GM21381 (cell line): ENCODE measurements at regions not wholly inside any gene's neighbourhood (a gene's known extent, or its start where the extent isn't known, plus 50 kb on each side); places are given as distances from the start of the nearest gene placed in this dataset.

ENCODE experiments used
- ATAC-seq: cut with Tn5 transposase; IDR thresholded peaks from one replicate; pipeline ENCODE4 v1.9.1; 2021; ENCODE audit warnings: mild to moderate bottlenecking, moderate library complexity; ENCODE audit not compliant: unreplicated experiment

DNA sequence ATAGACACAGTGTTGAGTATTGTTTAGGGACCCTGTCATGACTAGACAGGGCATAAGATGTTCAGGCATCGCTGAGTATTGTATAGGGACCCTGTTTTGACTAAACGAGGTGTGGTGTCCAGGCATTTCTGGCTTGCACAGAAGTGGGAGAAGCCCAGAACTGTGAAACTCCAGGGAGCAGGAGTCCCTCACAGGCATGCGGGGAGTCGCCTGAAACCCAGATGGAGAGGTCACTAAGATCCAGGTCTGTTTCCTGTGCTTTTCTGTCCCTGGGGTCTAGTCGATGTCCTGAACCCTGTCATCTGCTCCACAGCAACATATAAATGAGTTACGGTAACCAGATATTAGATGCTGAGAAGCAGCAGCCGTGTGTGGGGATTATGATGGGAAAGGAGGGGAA, 469.0 kb upstream of the SALL3 start:
- ATAC-seq: no peak

DNA sequence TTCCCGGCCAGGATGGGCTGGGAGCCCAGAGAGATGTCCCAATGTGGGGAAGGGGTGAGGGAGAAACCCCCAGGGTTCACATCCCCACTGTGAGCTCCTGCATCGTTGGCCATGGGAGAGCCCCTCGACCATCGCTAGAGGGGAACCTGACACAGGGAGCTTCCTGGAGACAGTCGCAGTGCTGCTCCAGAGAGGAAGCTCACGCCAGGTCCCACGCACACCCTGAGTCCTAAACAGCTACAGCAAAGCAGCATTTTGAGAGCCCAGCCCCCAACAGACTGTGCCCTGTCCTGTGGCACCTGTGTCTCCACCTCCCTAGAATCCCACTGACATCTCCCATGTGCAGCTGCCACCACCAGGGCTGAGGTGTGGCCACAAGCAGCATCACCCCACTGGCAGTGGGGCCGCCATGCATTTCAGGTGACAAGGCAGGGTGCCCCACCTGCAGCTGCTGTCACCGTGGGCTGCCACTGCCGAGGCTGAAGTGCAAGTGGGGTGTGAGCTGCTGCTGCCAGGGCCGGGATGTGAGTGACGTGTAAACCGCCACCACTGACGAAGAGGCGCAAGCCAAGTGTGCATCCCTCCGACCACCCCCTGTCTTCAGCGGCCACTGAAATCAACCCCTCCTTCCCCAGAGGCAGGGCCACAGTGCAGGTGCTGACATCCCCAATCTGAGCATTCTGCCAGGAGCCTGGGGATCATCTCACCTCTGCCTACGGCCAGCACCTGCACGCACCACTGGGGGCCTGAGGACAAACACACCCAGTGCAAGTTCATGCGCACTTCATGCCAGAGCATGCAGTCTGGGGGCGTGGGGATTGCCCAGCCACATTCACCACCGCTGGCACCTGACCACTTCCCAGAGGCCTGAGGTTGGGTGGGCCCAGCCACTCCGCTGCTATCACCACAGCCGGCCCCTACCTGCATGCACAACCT, 467.7 kb upstream of the SALL3 start:
- ATAC-seq: no peak

DNA sequence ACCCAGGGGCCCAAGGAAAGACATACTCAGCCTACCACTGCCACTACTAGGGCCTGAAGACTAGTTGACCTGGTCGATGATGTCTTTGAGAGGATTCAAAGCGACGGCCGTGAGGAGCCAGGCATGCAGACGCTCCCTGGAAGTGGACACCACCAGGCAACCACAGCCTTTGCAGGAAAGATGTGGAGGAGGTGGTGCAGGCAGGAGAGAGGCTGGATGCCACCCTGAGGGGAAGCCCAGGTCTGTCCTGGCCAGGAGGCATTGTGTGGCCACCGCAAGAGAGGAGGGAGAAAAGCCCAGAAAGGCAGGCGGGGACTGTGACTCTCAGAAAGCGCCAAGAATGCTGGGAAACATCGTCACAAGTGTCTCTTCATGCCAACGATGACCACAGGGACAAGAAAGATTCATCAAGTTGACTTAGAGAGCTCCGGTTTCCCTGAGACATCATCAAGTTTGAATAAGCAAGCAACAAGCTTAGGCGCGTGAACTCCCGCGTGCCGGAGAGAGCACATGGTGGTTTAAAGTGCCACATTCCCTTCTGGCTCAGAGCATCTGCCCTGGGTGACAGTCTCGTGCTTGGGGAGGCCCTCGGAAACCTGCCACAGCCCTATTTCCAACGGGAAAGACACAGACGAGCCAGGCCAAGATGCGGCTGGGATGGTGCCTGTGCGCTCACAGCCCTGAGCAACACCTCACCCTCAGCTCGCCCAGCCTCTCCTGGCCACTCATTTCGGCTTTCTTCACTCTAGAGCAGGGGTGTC, 464.5 kb upstream of the SALL3 start:
- ATAC-seq: no peak

DNA sequence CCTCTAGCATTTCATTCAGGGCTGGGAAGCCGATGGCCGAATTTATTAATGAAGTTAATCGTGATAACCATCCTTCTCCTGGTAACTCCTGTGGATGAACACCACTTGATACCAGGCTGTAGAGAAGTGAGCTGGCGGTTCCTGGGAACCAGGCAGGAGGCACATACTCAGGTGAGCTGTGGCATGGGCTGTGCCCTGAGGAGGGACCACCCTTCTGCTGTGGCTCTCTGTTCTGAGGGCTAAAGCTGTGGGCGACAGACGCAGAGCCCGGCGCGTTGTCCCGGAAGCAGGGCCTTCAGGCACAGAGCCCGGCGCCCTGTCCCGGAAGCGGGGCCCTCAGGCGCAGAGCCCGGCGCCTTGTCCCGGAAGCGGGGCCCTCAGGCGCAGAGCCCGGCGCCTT, 462.3 kb upstream of the SALL3 start:
- ATAC-seq: no peak

DNA sequence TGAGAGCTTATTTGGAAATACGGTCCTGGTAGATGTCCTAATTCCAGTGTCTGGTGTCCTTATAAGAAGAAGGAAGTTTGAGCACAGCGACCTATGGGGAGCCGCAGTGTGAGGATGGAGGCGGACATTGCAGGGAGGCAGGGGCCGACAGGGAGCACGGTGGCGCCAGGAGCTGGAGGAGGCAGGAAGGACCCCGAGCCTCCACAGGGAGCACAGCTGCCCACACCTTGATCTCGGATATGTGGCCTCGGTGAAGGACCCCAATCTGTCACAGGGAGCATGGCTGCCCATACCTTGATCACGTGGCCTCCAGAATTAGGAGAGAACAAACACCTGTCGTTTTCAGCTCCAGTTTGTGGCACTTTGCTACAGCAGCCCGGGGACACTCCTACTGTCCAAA, 461.6 kb upstream of the SALL3 start:
- no peak for ATAC-seq

DNA sequence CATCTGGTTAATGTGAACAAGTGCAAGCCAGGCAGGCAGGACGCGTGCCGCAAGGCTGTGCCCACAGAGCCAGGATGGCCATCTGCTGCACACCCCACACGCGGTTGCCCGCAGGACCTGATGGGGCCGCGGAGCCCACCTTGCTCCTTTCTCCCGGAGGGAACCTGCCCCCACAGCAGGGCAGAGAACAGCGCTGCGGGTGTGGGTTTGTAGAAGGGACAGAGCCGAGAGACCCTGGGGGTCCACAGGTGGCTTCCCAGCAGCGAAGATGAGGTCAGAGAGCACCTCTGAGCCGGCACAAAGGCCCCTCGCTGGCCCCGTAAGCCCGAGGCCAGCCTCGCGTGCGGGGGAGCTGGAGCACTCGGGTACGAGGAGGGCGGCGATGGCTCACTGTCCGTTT, 460.8 kb upstream of the SALL3 start:
- ATAC-seq: no peak

DNA sequence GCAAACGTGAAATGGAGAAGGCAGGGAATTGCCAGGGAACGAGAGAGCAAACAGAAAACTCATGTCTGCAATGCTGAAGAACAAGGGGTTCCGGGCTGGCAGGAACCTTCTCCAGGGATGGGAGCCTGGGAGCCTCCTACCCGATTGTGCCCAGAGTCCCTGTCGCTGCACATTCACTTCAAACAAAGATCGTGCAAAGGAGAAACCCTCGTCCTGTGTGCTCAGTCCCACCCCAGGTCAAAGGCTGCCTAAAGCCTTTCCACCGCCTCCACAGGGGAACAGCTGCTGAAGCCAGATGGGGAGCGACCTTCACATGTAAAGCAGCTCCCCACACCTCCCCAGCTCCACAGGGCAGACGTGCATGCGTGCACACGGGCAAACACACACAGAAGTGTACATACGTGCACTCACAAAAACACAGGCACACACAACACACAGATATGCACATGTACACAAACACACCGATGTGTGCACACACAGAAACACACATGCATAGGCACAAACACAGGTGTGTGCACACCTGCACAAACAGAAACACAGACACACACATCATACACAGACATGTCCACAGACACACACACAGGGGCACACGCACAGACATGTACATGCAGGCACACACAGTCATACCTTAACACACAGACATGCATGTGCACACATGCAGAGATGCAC, 460.1 kb upstream of the SALL3 start:
- ATAC-seq: no peak

DNA sequence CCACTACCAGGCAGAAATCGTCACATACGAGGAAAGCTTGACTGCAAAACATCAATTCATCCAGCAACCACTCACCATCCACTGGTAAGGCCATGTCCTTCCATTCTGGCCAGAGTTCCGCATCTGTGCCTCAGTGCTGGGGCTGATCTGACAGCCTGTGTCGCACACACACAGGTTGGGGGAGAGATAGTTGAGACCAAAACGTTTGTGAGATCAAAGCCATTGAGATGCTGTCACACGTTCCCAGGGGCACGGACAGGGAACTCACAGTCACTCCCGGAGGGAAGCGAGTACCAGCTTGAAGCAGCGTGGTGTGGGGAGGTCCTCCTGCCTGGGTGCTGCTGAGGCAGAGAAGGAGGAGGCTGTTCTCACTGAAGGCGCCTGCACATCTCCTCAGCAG, 458.5 kb upstream of the SALL3 start:
- ATAC-seq: no peak

DNA sequence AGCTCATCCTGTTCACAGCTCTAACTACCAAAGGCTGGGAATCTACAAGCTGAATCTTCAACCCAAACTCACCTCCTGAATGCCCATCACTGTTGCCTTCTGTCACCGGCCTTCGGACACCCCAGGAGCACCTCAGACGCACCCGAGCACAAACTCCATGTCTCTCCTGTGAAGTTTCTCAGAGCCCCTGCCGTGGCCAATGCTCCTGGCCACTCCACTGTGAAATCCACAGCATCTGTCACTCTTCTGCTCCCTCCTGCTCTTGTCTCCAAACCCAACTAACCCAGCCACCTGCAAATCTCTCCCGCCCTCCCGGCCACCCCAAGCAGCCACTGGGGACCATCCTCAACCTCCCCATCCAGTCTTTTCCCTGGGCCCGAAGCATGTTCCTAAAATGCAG, 457.9 kb upstream of the SALL3 start:
- no peak for ATAC-seq

DNA sequence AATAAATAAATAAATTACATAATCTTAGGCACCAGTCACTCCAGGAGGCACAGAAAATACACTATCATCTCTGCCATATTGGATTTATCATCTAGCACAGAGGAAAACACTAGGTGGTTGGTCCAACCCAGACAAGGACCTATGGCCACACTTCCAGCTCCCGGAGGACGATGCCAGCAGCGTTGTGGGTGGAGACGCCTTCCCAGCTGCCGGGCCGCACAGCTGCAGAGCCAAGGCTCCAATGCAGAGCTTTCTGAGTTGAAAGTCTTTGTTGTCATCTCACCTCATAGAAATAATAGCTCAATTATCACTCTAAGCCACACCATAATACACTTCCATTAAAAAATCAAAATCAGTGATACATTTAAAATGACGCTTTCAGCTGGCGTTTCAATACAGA, 457.1 kb upstream of the SALL3 start:
- no peak for ATAC-seq

DNA sequence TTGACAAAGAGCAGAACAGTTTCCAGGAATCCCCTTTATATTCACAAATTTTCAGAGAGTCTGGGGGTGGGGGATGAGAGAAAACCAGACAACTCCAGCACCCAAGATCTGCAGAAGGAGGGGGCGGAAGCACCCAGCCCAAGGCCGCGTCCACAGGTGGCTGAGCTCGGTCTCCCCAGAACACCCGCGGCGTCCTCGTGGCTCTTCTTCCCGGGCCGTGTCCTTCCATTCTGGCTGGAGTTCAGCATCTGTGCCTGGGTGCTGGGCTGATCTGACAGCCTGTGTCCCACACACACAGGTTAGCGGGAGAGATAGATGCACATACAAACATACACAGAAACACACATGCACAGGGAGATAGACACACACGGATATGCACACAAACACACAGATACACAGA, 455.8 kb upstream of the SALL3 start:
- ATAC-seq: no peak

DNA sequence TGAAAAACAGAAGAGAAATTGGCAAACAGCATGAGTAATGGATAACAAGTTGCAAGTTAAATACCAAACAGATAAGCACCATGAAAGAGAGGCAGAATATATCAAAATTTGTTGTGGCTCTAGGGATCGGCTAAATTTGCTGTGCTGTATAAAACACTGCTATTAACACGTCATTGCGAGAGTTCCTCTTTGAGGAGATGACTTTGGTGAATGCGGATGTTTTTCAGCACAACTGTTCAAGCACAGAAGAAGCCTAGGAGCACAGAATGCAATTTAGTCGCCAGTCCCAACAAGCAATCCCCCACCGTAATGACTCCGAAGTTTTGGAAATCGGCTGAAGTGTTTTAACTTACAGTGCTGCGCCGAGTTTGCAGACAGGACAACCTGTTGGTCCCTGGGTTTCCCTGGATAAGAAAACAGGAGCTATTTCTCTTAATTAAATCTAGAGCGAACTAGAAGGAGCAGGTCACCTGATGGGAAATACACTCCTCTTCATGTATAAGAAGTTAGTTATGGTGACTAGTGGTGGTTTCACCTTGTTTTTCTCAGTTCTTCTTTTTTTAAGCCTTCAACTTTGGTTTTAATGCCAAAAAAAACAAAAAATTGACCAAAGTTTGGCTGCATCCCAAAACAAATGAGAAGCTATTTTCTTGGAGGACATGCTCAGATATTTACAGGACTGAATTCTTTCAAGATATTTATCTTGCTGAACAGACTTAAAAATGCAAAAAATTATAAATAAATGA, 454.1 kb upstream of the SALL3 start:
- ATAC-seq: no peak

DNA sequence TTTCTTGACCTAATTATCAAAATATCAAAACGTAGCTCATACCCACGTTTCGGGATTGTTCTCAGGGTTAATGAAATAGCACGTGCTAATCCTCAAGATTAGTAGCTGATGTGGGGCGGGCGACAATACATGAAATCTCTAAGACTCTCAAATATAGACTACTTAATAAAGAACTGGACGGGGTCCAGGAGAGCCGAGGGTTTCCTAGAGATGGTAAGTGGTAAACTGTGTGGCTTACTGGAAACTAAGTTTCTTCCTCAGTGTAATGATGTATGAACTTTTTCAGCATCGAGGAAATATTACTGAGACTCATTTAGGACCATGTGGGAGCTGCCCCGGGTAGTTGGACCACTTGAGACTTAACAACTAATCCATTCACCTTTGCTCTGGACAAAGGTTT, 453.3 kb upstream of the SALL3 start:
- no peak for ATAC-seq

DNA sequence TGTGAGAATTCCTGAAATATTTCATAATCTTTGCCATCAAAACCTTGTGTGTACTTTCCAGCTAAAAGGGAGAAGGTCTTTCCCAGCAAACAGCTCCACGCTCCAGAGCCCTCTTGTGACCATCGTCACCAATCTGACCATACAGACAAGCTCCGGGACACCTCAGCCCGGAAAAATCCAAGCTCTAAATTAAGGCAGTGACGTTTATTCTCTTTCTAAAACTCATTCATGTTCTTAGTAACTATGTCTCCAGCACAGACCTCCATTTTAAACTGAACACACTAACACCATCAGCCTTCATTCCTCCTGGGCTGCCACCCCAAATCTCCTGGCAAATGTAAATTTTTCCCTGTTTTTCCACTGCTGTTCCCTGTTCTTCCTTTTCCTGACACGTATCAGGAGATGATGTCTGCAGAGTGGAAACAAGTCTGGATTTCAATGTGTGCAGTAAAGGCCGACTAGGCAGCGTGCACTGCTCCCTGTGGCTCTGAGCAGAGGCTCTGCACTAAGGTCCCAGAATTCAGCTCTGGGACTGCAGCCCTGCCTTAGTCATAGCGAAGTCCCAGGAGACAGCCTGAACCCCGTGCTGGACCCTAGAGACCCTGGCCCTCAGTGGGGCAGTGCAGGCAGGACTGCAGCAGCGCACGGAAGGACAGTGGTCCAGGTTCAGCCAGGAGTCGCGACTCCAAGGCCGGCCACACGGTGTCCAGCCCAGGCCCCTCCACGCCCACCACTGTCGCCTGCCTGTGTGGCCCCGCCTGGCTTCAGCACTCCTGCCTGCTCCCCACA, 452.5 kb upstream of the SALL3 start:
- ATAC-seq: no peak

DNA sequence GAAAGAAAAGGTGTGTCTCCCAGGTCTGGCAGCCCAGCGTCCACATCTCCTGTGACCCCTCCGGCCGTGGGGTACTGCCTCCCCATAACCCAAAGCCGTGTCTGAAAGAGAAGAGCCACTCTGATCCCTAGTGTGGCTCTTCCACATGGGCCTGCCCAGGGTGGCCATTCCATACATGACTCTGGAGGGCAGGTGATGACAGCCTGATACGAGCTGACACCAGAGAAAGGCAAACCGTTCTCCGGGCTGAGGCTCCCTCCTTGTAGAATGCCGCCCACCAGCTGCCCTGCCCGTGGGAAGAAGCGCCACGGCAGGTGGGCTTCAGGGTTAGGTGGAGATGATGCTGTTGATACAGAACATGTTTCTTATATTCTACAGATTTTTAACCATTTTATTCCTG, 451.6 kb upstream of the SALL3 start:
- no peak for ATAC-seq

DNA sequence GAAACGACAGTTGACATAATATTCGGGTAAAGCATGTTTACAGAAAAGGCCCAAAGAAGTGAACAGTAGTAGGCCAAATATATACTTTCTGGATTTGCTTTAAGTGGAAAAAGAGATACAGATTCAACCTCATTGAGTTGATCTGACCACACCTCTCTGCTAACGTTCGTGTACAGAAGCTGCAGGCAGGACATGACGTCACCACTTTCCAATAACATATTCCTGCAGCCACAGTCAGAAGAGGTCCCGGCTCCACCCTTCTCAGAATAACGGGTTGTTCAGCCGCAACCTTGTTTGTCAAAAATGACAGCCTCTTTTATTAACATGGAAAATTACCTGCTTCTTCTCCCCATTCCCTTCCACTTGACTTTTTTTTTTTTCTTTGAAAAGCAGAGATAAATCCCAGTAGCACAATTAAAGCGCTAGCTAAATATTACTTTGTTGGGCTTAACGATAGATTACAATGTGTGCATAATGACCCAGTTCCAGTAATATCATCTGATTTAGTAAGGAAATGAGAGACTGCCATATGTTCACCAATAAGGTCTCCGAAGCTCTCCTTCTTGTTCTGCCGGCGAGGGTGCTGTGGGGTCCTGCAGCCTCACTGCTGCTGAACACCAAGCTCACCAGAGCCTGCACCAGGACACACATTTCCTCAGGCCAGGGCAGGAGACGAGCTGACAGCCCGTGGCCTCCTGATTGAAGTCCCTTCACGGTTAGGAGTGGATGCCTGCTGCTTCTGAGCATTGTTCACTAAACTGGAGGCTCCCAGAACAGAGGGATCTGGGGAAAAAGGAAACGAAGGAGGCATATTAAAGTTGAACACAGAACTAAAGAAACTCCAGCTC, 451.0 kb upstream of the SALL3 start:
- no peak for ATAC-seq

DNA sequence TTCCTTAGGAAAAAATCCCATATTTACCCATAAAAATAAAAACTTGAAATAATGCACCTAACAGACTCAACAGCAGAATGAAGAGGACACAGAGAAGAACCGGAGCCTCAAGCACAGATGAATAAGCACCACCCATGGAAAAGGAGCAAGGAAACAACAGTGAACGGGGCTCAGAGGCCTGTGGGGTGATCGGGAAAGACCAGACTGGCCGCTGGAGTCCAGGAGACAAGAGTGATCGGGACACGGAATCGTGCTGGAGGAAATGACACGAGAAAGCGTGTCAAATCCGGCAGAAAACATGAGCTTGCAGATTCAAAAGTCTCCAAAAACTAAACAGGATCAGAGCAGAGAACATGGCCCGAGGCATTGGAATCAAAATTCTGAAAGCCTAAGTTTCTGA, 448.0 kb upstream of the SALL3 start:
- ATAC-seq: no peak

DNA sequence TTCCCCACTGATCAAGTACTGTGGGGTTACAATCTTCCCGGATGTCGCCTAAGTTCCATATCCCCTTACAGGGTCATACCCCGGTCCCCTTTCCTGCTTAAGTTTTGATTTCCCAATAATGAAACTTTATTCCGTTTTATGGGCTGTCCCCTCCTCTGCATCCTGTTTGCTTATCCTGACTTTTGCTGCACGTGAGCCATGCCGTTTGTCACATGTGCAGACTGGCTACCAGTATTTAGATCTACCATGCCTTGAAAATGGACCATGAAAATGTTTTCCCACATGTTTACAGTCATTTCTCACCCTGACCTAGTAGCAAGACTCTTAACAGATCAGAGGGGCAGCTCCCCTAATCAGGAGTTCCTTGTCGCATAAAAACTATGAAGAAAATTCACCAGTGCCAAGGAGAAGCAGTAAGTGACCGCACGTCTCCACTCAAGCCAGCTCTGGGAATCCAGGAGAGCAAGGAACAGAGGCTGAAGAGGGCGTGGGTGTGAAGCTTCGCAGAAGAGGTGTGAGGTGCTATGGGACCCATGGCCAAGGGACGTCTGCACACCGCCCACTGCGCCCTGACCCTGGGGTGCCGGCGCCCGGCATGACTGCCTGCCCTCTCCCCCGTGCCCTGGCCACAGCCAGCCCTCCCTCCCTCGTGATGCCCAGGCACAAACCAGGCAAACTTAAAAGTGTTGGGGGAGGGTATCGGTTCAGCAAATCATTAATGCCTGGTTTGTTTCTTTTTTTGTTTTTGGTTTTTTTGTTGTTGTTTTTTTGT, 440.8 kb upstream of the SALL3 start:
- no peak for ATAC-seq
